PC-9 (cell line): ENCODE measurements at regions not wholly inside any gene's neighbourhood (a gene's known extent, or its start where the extent isn't known, plus 50 kb on each side); places are given as distances from the start of the nearest gene placed in this dataset.

Experiments used
- CTCF ChIP-seq: fragments of 200-600 bp; sonication (generic); conservative IDR thresholded peaks from 2 replicates; pipeline ENCODE4 v1.6.1; 2017; ENCODE audit warnings: mixed run types, antibody characterized with exemption, mild to moderate bottlenecking, moderate library complexity
- EZH2 ChIP-seq: fragments of 200-600 bp; sonication (generic); IDR thresholded peaks from 2 replicates; pipeline ENCODE4 v1.8.0; 2017; ENCODE audit warnings: antibody characterized with exemption, low read depth

- TF ChIP-seq CTCF (no peak), EZH2 (no peak)
Measured at GRCh38 chr1:199033661-199034060, 394.8 kb downstream of the PTPRC start.
